Activated T-helper 17 cell treated with anti-CD3 and anti-CD28 coated beads, Interleukin-2, amount 50 U/mL, for 72 hours (primary cell): ENCODE measurements at regions not wholly inside any gene's neighbourhood (a gene's known extent, or its start where the extent isn't known, plus 50 kb on each side); places are given as distances from the start of the nearest gene placed in this dataset.
"Not testable (repeated sequence)": the region's sequence is repeated elsewhere in the genome, so short reads cannot be mapped to it uniquely, and the experiment has no call there.

ENCODE experiments used
- ATAC-seq: fragments of 150-1000 bp; cut with Tn5 transposase; replicated peaks from 2 replicates; pipeline ENCODE4 v1.10.0; 2021; ENCODE audit warnings: mild to moderate bottlenecking, moderate library complexity
- H3K27ac Mint-ChIP-seq: one replicate; pipeline ENCODE4 v1.8.0; 2022; ENCODE audit warnings: mixed read lengths
- H3K27me3 Mint-ChIP-seq: one replicate; pipeline ENCODE4 v1.8.0; 2022; ENCODE audit warnings: mixed read lengths
- H3K36me3 Mint-ChIP-seq: one replicate; pipeline ENCODE4 v1.8.0; 2022; ENCODE audit warnings: low read depth, mild to moderate bottlenecking, mixed read lengths
- H3K4me1 Mint-ChIP-seq: one replicate; pipeline ENCODE4 v1.8.0; 2022; ENCODE audit warnings: mixed read lengths
- H3K4me3 Mint-ChIP-seq: one replicate; pipeline ENCODE4 v1.8.0; 2022; ENCODE audit warnings: mild to moderate bottlenecking, mixed read lengths
- H3K9me3 Mint-ChIP-seq: one replicate; pipeline ENCODE4 v1.8.0; 2022; ENCODE audit warnings: mixed read lengths

DNA sequence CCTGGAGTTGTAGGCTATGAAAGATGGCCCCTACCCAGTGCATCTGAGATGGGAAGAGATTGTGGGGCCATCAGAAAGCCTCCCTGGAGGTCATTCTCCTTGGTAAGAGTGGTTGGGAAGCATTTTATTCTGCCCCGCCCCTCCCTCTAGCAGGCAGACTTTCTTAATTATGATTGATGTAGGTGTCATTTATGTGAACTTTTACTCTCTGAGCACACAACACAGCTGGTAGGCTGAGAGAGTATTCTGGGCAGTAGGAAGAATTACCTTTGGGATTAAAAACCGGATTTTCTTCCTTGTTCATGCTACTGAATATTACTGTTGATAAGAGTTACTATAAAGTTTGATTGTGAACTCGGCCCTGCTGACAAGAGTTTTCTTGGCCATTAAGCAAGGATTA, 266.8 kb downstream of the TTC6 start:
- no peaks in the 10 kb centered on the region for H3K4me1 Mint-ChIP-seq
- no peaks in the 10 kb centered on the region for H3K9me3 Mint-ChIP-seq
- no peak overlapping the region for H3K4me3 Mint-ChIP-seq
- no peak overlapping the region for H3K27ac Mint-ChIP-seq
- no peaks in the 10 kb centered on the region for H3K36me3 Mint-ChIP-seq
- no peak for ATAC-seq
- H3K27me3 Mint-ChIP-seq, result no peaks in the 10 kb centered on the region

DNA sequence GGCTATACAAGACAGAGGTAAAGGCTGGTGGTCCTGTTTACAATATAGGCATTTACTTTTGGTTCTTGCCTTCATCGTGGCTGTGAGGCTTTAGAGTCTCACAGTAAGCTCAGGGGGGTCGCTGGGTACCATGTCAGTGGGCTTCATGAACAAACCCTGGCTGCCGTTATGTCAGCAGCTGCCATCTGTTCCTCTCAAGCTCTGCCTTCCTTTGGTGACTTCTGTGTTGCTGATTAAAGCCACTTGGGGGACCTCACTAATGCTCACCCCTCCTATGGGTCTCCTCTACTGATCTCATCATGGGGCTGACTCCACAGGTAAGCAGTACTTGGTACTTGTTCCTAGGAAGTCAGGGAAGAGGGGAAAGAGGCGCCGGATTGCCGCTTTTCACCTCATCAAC, 268.7 kb downstream of the TTC6 start:
- no peaks in the 10 kb centered on the region for H3K36me3 Mint-ChIP-seq
- H3K9me3 Mint-ChIP-seq, result peaks cover 4% of the 10 kb centered on the region
- ATAC-seq, result no peak
- no peak overlapping the region for H3K4me3 Mint-ChIP-seq
- peaks cover 4% of the 10 kb centered on the region for H3K27me3 Mint-ChIP-seq
- no peak overlapping the region for H3K27ac Mint-ChIP-seq
- no peaks in the 10 kb centered on the region for H3K4me1 Mint-ChIP-seq

DNA sequence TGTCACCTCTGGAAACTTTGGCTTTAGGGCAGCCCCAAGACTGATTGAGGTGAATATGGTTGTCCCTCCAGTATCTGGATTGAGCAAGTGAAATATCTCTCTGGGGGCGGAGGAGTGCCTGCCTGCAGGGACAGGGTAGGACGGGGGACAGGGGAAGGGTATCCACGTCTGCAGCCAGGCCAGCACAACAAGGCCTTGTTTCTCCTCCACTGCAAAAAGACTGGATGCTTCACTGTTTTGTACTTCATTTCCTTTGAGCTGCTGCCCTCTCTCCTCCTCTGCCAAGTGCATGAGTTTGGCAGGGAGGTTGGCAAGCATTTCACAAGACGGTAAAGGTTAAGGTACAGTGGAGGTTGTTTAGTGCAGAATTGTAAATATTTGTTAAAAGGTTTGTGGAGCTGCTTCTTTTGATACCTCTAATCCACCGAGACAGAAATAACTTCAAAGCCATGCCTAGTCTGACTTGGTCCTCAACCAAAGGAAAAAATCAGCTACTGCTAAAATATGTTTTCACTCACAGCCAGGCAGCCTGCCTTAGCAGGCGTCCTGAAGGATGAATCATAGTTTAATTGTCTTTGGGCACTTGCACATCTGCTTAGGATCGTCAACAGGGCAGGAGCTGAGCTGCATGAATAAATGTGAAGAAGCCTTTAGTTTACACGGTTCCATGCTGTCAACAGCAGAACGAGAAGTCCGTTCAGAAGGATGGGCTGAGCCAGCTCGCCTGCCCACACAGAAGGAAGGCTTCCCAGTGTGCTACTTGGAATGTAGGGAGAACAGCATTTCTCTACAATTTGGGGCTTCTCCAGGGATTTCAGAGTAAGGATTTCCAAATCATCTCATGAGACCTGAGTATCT, 269.7 kb downstream of the TTC6 start:
- Mint-ChIP-seq H3K27ac (no peak overlapping the region), H3K36me3 (no peaks in the 10 kb centered on the region), H3K27me3 (peaks cover 4% of the 10 kb centered on the region), H3K4me3 (no peak overlapping the region), H3K4me1 (no peaks in the 10 kb centered on the region), H3K9me3 (peaks cover 4% of the 10 kb centered on the region)
- no peak for ATAC-seq

DNA sequence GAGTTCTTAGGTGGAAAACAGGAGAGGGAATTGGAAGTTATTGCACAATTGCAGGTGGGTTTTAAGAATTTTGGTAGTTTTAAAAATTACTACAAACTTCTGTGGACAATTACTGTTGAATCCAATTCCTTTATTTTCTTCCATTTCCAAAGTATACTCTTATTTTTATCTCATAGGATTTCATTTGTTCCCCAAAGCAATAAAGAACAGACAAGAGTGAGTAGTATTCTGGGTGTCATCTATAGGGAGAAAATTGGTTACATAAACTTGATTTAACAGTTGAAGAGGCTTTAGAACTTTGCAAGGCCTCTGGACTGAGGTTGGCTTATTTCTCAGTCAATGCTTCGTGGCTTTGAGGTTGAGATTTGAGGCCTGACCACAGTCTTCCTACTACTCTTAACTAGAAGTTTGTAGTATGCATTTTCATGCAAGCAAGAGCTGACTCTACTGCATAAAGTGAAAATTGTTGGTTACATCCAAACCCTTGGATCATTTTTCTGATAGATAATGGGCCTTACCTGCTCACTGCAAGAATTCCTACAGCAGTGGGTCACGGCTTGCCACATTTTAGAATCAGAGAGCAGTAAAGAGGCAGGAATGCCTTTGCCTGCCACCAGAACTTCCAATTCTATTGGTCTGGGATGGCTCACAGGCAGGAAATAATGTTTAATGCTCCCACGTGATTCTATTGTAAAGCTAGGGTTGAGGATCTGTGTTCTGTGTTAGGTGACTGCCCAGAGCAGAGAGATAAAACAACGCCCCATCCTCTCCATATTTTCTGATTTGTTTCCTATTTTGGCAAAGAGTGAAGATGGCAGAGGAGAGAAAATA, 270.5 kb downstream of the TTC6 start:
- Mint-ChIP-seq H3K27me3 (peaks cover 4% of the 10 kb centered on the region), H3K27ac (no peak overlapping the region), H3K4me3 (no peak overlapping the region), H3K36me3 (no peaks in the 10 kb centered on the region), H3K4me1 (no peaks in the 10 kb centered on the region), H3K9me3 (peaks cover 4% of the 10 kb centered on the region)
- ATAC-seq, result no peak

DNA sequence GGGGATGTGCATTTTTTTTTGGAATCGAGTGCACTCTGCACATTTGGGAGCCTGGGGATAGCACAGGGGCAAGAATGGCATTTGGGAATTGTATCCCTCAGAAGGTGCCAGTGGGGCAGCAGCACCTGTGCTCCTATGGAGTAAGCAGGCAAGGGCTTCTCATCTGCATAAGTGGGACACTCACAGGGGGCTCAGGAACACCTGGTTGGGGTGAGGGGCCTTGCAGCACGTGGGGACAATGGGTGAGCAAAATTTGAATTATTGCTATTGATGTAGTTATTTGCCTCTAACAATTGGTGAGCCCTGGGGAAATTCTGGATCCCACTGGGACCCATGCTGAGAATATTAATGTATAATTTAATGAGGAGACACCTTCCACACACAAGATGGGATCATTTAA, 274.2 kb downstream of the TTC6 start:
- peaks cover 4% of the 10 kb centered on the region for H3K9me3 Mint-ChIP-seq
- no peak overlapping the region for H3K4me3 Mint-ChIP-seq
- H3K36me3 Mint-ChIP-seq, result no peaks in the 10 kb centered on the region
- peaks cover 4% of the 10 kb centered on the region for H3K27me3 Mint-ChIP-seq
- ATAC-seq, result no peak
- no peak overlapping the region for H3K27ac Mint-ChIP-seq
- H3K4me1 Mint-ChIP-seq, result peaks cover 3% of the 10 kb centered on the region

DNA sequence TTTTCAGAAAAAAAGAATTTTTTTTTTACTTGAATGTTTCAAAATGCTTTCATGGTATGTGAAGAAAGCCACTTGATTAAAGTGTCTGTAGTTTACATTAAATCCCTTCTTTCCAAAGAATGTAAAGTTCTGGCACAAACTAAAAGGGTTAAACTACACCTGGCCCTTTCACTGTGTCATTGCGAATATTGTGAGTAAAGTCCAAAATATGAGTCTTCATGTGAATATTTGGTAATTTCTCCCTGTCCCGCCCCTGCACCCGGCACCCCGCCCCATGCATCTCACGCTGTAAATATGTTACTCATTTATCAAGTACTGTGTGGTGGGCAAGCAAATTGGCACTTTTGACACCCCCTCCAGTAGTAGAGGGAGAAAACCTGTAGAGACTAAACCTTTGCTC, 274.7 kb downstream of the TTC6 start:
- Mint-ChIP-seq H3K27ac (no peak overlapping the region), H3K36me3 (no peaks in the 10 kb centered on the region), H3K27me3 (peaks cover 4% of the 10 kb centered on the region), H3K4me3 (no peak overlapping the region), H3K4me1 (peaks cover 6% of the 10 kb centered on the region), H3K9me3 (peaks cover 4% of the 10 kb centered on the region)
- no peak for ATAC-seq

DNA sequence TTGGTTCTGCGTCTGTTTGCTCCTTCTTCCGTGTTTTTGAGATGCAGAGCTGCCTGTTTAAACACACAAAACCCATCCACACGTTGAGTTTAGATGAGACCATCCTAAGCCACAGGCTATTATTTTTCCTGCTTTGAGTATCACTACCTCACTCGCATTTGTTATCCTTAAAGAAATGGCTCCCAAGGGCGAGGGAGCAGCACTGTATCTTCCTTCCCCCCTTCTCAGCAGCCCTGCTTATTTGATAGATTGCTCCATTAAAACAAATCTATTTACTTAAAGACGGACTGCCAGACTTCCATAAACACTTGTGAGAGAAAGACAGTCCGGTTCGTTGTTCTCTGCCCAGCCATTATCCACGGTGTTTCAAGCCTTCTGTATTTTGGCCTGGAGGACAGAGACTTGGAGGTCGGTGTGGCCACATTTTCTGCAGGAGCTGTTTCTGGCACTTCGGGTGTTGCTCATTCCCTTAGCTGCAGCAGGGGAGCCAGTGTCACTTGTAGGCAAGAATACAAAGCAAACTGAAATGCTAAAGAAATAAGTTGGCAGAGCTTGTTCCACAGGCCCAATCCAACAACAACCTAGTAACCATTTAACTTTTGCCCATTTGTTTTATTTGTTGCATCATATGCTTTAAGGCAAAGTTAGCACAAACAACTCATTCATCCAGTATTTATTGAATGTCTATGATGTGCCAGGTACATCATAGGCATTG, 275.4 kb downstream of the TTC6 start:
- H3K27ac Mint-ChIP-seq, result no peak overlapping the region
- H3K4me1 Mint-ChIP-seq, result peaks cover 6% of the 10 kb centered on the region

DNA sequence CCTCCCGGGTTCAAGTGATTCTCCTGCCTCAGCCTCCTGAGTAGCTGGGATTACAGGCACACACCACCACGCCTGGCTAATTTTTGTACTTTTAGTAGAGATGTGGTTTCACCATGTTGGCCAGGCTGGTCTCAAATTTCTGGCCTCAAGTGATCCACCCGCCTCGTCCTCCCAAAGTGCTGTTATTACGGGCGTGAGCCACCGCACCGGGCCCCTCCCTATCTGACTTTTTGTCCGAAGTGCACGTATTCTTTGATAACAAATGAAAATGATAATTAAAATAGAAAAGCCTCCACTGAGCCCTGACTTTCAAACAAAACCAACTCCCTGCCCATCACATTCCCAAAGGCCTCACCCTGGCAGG, 278.6 kb downstream of the TTC6 start:
- not testable (repeated sequence) for H3K4me3 Mint-ChIP-seq, H3K27me3 Mint-ChIP-seq, ATAC-seq, H3K4me1 Mint-ChIP-seq, H3K36me3 Mint-ChIP-seq, H3K9me3 Mint-ChIP-seq, H3K27ac Mint-ChIP-seq

More for the DNA sequence above, 275.4 kb downstream of the TTC6 start:
- no peak overlapping the region for H3K4me3 Mint-ChIP-seq
- H3K9me3 Mint-ChIP-seq, result peaks cover 4% of the 10 kb centered on the region
- no peak for ATAC-seq
- peaks cover 4% of the 10 kb centered on the region for H3K27me3 Mint-ChIP-seq
- no peaks in the 10 kb centered on the region for H3K36me3 Mint-ChIP-seq

DNA sequence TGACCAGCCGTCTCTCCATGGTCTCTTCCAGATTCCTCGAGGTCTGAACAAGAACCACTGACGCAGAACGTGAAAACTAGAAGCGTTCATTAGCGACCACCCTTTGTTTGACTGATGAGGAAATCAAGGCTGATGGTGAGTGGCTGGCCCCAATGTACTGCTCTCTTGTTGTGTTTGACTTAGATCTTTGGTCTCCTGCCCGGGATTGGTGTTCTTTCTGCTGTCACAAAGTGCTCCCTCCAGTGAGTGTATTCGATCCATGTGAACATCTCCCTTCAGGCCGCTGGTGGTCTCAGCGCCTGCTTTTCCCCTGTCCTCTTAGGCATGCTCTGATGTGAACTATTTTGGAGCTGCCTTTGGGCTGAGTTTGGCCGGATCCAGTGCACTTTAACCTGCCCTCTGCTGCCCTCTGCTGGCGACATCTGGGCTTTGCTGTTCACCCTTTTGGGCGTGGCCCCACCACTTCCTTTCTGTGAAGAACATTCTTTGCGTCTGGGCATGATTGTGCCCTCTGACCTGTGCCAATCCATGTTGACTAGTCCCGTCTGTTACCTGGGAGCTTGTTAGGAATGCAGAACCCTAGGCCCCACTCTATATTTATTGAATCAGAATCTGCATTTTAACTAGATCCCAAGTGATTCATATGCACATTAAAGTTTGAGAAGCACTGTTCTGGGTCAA, 279.1 kb downstream of the TTC6 start:
- H3K4me1 Mint-ChIP-seq, result peaks cover 6% of the 10 kb centered on the region
- ATAC-seq, result peak; percentile 74
- no peak overlapping the region for H3K4me3 Mint-ChIP-seq
- H3K36me3 Mint-ChIP-seq, result no peaks in the 10 kb centered on the region
- no peaks in the 10 kb centered on the region for H3K27me3 Mint-ChIP-seq
- no peak overlapping the region for H3K27ac Mint-ChIP-seq
- no peaks in the 10 kb centered on the region for H3K9me3 Mint-ChIP-seq

DNA sequence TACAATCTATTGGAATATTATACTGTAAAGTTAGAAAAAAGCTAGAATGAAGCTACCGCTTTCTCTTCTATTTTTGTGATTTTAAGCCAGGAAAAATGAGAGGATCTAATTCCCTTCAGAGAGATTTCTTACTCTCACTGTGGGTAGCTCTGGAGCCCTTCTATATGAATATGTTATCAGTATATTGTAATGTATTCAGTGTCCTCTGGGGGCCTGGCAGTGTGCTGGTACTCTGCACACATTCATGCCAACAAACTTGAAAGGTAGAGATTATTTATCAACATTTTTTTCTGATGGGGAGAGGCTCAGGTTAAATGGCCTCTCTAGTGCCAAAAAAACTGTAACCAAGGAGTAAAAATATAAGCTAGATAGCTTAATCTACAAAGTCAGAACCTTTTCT, 292.8 kb downstream of the TTC6 start:
- Mint-ChIP-seq H3K27me3 (peaks cover 16% of the 10 kb centered on the region), H3K36me3 (no peaks in the 10 kb centered on the region), H3K4me3 (no peak overlapping the region), H3K27ac (no peak overlapping the region), H3K4me1 (no peaks in the 10 kb centered on the region), H3K9me3 (no peaks in the 10 kb centered on the region)
- ATAC-seq, result no peak

DNA sequence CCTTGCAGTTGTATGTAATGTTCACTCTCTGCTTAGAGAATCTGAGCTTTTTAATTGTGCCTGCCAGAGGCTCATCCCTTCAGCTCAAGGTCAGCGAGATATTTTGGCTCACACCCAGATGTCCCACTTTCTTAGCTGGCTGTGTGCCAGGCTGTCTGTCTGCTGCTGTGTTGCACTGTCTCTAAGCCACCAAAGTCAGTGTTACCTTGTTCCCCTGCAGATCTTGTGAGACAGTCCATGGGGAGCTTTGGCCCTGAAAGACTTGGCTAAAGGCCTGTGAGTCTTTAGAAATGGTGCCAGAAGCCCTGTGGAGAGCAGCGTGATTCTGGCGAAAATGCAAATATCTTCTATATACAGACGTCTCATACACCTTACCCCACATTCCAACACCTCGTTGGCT, 293.7 kb downstream of the TTC6 start:
- no peaks in the 10 kb centered on the region for H3K9me3 Mint-ChIP-seq
- H3K4me1 Mint-ChIP-seq, result no peaks in the 10 kb centered on the region
- H3K36me3 Mint-ChIP-seq, result no peaks in the 10 kb centered on the region
- H3K27me3 Mint-ChIP-seq, result peaks cover 16% of the 10 kb centered on the region
- H3K4me3 Mint-ChIP-seq, result no peak overlapping the region
- no peak overlapping the region for H3K27ac Mint-ChIP-seq
- ATAC-seq, result no peak

DNA sequence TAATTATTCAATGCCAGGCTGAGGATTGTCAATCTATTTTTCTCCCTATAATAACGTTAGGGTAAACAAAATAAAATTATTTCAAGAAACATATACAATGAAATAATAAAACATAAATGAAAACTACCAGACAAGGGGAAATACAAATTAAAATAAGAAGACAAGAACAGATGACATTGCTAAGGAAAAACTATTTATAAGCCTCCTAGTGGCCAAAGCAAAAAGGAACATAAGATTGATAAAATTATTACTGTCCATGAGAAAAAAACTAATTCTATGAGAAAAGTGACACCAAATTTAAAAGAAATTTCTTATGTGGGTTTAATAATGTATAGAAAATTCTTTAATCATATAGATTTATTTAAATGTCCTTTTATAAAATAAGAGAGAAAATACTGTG, 294.7 kb downstream of the TTC6 start:
- no peak overlapping the region for H3K27ac Mint-ChIP-seq
- no peaks in the 10 kb centered on the region for H3K4me1 Mint-ChIP-seq
- no peaks in the 10 kb centered on the region for H3K9me3 Mint-ChIP-seq
- H3K27me3 Mint-ChIP-seq, result peaks cover 17% of the 10 kb centered on the region
- no peaks in the 10 kb centered on the region for H3K36me3 Mint-ChIP-seq
- no peak for ATAC-seq
- H3K4me3 Mint-ChIP-seq, result no peak overlapping the region

DNA sequence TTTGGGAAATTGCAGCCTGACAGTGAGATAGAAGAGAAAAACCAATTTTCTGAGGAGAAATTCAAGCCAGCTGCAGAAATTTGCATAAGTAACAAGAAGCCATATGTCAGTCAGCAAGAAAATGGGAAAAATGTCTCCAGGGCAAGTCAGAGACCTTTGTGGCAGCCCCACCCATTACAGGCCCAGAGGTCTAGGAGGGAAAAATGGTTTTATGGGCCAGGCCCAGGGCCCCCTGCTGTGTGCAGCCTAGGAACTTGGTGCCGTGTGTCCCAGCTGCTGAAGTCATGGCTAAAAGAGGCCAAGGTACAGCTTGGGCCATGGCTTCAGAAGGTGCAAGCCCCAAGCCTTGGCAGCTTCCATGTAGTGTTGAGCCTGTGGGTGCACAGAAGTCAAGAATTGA, 296.1 kb downstream of the TTC6 start:
- not testable (repeated sequence) for H3K9me3 Mint-ChIP-seq, H3K27ac Mint-ChIP-seq, H3K4me1 Mint-ChIP-seq, H3K4me3 Mint-ChIP-seq, ATAC-seq, H3K36me3 Mint-ChIP-seq
- H3K27me3 Mint-ChIP-seq, result peaks cover 21% of the 10 kb centered on the region

DNA sequence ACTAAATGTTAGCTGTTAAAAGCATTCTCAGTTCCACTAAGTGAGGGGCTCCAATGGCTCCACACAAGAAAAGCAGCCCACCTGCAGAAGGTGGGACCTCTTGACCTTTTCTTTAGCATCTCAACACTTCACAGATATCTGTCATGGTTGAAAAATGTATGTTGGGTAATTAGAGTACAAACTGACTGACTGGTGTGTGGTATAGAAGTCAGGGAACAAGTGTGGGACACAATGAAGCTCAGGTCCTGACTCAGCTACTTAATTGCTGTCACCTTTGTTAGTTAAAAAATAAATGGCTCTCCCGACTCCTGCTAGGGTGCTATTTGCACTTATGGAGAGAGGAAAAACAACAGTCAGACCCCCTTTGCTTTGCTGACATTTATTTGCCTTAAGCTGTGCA, 299.0 kb downstream of the TTC6 start:
- H3K27me3 Mint-ChIP-seq, result peaks cover 17% of the 10 kb centered on the region
- H3K27ac Mint-ChIP-seq, result no peak overlapping the region
- H3K4me3 Mint-ChIP-seq, result no peak overlapping the region
- no peaks in the 10 kb centered on the region for H3K4me1 Mint-ChIP-seq
- H3K36me3 Mint-ChIP-seq, result no peaks in the 10 kb centered on the region
- ATAC-seq, result no peak
- H3K9me3 Mint-ChIP-seq, result no peaks in the 10 kb centered on the region
